ENCODE measurements at regions not wholly inside any gene's neighbourhood (a gene's known extent, or its start where the extent isn't known, plus 50 kb on each side); places are given as distances from the start of the nearest gene placed in this dataset.

DNA sequence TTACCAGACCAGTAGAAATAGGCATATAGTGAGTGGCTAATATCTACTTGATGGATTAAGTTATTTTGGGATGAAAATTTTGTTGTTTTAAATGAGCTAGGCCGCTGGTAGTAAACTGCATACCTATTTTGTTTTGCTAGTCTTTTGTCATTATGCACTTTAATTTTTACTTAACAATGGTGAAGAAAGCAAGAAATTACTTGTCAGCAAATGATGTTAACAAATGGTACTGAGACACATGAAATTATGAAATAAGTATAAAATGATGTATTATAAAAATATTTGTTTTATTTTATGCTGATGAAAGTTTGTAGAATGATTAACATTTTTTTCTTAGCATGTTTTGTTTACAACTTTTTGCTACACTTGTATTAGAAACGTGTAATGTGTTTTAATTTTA is 807.7 kb downstream of the TBC1D32 start (continued):
- no peak for TF ChIP-seq ZNF837 (tag by site-specific recombination; IDR thresholded peaks at IDR 0.05)
- no peak for TF ChIP-seq ZBTB8A (tag by site-specific recombination; IDR thresholded peaks at IDR 0.05)
- no peak for TF ChIP-seq ZNF155 (tag by site-specific recombination; IDR thresholded peaks at IDR 0.05)

GRCh38 chr6:120514544-120514943 is 819.7 kb downstream of the TBC1D32 start:
- Histone ChIP-seq H3K27ac (ENCODE audit: extremely low read depth, low read depth, low read length) (no peak overlapping the region), H3K4me1 (ENCODE audit: control insufficient read depth, insufficient read depth, low read length) (no peaks in the 10 kb centered on the region), H3K4me3 (ENCODE audit: low read depth, low read length) (no peak overlapping the region), H3K36me3 (ENCODE audit: control insufficient read depth in 2 of 2, insufficient read depth in 1 of 2, low read length in 2 of 2) (no peaks in the 10 kb centered on the region), H3K9me3 (ENCODE audit: control insufficient read depth, insufficient read depth, low read depth, low read length) (no peaks in the 10 kb centered on the region)
- ChIA-PET CTCF (interaction anchor here (1.6 kb wide), 1 partner anchor 312 kb away, joined by 3 read pairs; no protein-coding TSS in a partner anchor), POLR2A (no interaction called here)
- TF ChIP-seq, protein P1, sequence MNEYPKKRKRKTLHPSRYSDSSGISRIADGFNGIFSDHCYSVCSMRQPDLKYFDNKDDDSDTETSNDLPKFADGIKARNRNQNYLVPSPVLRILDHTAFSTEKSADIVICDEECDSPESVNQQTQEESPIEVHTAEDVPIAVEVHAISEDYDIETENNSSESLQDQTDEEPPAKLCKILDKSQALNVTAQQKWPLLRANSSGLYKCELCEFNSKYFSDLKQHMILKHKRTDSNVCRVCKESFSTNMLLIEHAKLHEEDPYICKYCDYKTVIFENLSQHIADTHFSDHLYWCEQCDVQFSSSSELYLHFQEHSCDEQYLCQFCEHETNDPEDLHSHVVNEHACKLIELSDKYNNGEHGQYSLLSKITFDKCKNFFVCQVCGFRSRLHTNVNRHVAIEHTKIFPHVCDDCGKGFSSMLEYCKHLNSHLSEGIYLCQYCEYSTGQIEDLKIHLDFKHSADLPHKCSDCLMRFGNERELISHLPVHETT (tag by site-specific recombination; IDR thresholded peaks at IDR 0.05): no peak
- TF ChIP-seq, protein P2, sequence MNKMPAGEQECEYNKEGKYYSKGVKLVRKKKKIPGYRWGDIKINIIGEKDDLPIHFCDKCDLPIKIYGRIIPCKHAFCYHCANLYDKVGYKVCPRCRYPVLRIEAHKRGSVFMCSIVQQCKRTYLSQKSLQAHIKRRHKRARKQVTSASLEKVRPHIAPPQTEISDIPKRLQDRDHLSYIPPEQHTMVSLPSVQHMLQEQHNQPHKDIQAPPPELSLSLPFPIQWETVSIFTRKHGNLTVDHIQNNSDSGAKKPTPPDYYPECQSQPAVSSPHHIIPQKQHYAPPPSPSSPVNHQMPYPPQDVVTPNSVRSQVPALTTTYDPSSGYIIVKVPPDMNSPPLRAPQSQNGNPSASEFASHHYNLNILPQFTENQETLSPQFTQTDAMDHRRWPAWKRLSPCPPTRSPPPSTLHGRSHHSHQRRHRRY (tag by site-specific recombination; IDR thresholded peaks at IDR 0.05): no peak
- TF ChIP-seq KLF1 (tag by site-specific recombination; IDR thresholded peaks at IDR 0.05) (no peak), ZNF596 (tag by site-specific recombination; IDR thresholded peaks at IDR 0.05) (no peak), TSHZ1 (tag by site-specific recombination; IDR thresholded peaks at IDR 0.05; ENCODE audit: borderline replicate concordance) (no peak), PRDM4 (tag by site-specific recombination; IDR thresholded peaks at IDR 0.05) (no peak), HOXD13 (CRISPR knock-in tag; IDR thresholded peaks at IDR 0.05; ENCODE audit: borderline replicate concordance) (no peak), ZNF629 (tag by site-specific recombination; IDR thresholded peaks at IDR 0.05) (no peak), ZNF391 (tag by site-specific recombination; IDR thresholded peaks at IDR 0.05; ENCODE audit: borderline replicate concordance, low read depth) (no peak), BCL6B (tag by site-specific recombination; IDR thresholded peaks at IDR 0.05) (no peak), ZBTB8A (tag by site-specific recombination; IDR thresholded peaks at IDR 0.05) (no peak), SETDB1 (IDR thresholded peaks at IDR 0.05; ENCODE audit: insufficient read length, low read length) (no peak), ZXDB (tag by site-specific recombination; IDR thresholded peaks at IDR 0.05) (no peak), ZNF747 (tag by site-specific recombination; IDR thresholded peaks at IDR 0.05) (no peak), REST (tag by site-specific recombination; IDR thresholded peaks at IDR 0.05) (no peak), ZNF510 (tag by site-specific recombination; IDR thresholded peaks at IDR 0.05; ENCODE audit: insufficient replicate concordance) (no peak)
- TF ChIP-seq, protein P3, sequence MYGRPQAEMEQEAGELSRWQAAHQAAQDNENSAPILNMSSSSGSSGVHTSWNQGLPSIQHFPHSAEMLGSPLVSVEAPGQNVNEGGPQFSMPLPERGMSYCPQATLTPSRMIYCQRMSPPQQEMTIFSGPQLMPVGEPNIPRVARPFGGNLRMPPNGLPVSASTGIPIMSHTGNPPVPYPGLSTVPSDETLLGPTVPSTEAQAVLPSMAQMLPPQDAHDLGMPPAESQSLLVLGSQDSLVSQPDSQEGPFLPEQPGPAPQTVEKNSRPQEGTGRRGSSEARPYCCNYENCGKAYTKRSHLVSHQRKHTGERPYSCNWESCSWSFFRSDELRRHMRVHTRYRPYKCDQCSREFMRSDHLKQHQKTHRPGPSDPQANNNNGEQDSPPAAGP (tag by site-specific recombination; IDR thresholded peaks at IDR 0.05): no peak

All from HEK293 (cell line).